ENCODE measurements at regions not wholly inside any gene's neighbourhood (a gene's known extent, or its start where the extent isn't known, plus 50 kb on each side); places are given as distances from the start of the nearest gene placed in this dataset.

- DNase-seq, result peak in 1 of 42 donors; percentile 24
- intact Hi-C loops (cut with DNase I), result no loop called here
These were observed 215.5 kb downstream of the INHBA start for GRCh38 chr7:41487229-41487940.

GRCh38 chr7:41481353-41481752 lies 221.5 kb downstream of the INHBA start:
- intact Hi-C loops (cut with DNase I), result no loop called here
- DNase-seq, result no peak

GRCh38 chr7:41478187-41478586 lies 224.7 kb downstream of the INHBA start:
- no peak for DNase-seq
- intact Hi-C loops (cut with DNase I), result no loop called here

DNA sequence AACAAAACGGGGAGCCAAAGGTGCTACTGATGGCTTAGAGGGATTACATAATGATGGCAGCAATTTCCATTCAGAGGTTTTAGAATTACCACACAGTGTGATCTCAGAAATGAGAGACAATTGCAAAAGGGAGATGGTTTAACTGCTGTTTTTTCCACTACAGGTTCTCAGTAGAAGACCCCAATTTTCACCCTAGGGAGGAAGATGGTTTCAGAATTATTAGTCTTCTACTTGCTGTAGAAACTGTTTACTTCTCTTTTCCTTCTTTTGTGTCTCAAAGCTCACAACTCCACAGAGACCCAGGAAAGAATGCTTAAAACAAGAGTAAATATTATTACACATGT lies 226.5 kb downstream of the INHBA start:
- DNase-seq, result no peak

GRCh38 chr7:41475801-41476459 lies 227.0 kb downstream of the INHBA start:
- DNase-seq, result no peak
- intact Hi-C loops (cut with DNase I), result no loop called here

More for the DNA sequence above, 226.5 kb downstream of the INHBA start:
- intact Hi-C loops (cut with DNase I), result no loop called here

DNA sequence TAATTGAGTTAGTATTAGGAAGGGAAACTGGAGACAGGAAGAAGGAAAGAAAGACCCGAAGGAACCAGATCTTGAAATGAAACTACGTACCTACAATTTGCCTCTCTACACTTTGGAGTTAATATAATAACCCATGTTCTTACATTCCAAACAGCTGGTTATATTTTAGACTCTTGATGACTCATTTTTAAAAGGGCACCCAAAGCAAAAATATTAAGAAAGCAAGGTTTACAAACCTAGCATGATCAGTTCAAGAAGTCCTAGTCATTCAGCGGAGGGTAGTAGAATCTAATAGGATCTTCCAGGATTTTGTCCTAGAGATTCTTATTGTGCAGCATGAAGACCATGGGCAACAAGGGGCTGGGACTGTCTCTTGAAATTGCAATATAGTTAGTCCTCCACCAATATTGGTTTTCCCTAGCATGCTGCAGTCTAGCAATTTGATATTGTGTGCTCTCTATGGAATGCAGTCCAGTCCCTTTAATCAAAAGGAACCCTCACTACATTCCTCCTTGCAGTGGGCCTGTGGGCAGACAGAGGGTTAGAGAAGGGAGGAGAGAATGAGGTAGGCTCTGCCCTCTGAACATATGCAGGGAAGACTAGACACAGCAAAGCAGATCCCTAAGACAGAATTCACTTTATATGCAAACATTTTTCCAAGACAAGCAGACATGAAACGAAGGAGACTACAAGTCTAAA lies 230.3 kb downstream of the INHBA start:
- intact Hi-C loops (cut with DNase I), result no loop called here
- DNase-seq, result no peak

- intact Hi-C loops (cut with DNase I), result no loop called here
- no peak for DNase-seq
These were observed 232.8 kb downstream of the INHBA start for GRCh38 chr7:41470081-41470480.

GRCh38 chr7:41467596-41467995 lies 235.3 kb downstream of the INHBA start:
- intact Hi-C loops (cut with DNase I), result no loop called here
- no peak for DNase-seq

DNA sequence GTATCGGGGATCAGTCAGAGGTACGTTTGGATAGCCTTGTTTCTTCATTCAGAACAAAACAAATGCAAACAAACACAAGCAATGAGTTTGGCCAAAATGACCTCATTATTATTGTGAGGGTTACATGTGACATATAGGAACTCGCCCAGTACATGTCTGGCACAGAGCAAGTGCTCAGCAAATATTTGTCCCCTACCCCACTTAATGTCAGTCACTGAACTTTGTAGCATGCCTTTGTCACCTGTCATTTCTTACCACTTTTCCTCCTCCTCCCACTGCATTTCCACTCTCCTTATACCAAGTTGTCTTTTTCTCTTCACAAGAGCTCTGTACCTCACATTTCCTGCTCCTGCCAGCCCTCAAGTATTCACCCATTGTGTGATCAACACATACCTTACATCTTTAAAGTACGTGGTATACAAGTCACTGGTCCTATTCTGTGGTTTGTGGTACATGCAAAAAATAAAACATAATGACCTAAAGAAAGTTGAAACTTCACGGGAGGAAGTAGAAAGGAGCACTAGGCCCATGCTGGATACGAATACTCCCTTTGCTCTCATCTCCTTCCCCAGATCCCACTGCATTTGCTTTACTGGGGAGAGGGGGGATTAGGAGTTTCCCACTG lies 236.0 kb downstream of the INHBA start:
- DNase-seq, result no peak
- intact Hi-C loops (cut with DNase I), result no loop called here

DNA sequence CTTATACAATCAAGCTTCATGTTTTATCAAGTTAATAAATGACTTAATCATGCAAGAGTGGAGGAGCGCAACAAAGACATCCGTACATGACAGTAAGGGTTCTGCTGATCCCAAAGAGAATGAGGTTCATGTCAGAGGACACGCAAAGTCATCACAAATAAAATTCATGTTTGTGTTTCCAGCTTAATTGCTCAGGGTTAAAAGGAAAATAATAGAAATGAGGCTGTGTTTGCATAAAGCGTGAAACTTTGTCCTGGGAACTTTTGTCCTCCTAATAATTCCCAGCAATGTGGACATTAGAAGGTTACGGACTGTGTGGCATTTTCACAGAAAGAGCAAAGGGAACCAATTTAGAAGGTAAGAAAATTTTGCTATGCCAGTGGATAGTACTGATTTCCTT lies 237.3 kb downstream of the INHBA start:
- no peak for DNase-seq
- intact Hi-C loops (cut with DNase I), result no loop called here

GRCh38 chr7:41463770-41464470 lies 239.0 kb downstream of the INHBA start:
- intact Hi-C loops (cut with DNase I), result no loop called here

DNA sequence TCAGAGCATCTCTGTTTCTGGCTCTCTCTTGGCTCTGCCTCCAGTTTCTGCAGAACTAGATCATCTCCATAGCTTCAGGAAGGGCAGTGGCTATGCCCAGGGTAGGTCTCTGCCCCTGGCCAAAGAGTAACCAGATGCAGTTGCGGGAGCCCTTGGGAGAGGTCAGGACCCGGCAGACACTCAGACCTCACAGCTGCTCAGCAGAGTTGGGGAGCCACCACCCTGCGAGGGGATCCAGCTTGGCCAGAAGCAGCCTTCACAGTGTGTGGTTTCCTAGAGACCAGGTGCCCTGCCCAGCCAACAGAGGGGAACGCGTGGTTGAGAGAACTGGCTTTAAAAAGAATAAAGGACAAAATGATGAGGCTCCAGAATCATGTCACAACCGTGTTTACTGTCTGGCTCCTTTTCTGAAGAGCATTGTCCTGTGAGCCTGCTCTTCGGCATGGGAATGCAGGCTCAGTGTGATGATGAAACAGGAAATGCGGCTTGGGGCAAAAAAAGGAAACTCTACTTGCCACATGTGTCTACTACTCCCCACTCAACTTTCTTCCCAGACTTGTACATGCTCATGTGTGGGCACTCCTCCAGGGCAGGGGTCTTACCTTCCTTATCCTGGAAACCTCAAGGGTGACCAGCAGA lies 243.1 kb downstream of the INHBA start:
- DNase-seq, result peak in 5 of 42 donors; percentile 3 to 42 (median 17)
- intact Hi-C loops (cut with DNase I), result no loop called here

More at GRCh38 chr7:41463770-41464470, 239.0 kb downstream of the INHBA start:
- no peak for DNase-seq

GRCh38 chr7:41459183-41459582 lies 243.7 kb downstream of the INHBA start:
- peak in 7 of 42 donors; percentile 12 to 28 (median 21) for DNase-seq
- intact Hi-C loops (cut with DNase I), result no loop called here

- DNase-seq, result no peak
- intact Hi-C loops (cut with DNase I), result no loop called here
These were observed 245.0 kb downstream of the INHBA start for GRCh38 chr7:41457832-41458437.

- DNase-seq, result no peak
- intact Hi-C loops (cut with DNase I), result no loop called here
These were observed 251.1 kb downstream of the INHBA start for GRCh38 chr7:41451826-41452225.

- intact Hi-C loops (cut with DNase I), result no loop called here
- no peak for DNase-seq
These were observed 253.2 kb downstream of the INHBA start for GRCh38 chr7:41449694-41450093.

DNA sequence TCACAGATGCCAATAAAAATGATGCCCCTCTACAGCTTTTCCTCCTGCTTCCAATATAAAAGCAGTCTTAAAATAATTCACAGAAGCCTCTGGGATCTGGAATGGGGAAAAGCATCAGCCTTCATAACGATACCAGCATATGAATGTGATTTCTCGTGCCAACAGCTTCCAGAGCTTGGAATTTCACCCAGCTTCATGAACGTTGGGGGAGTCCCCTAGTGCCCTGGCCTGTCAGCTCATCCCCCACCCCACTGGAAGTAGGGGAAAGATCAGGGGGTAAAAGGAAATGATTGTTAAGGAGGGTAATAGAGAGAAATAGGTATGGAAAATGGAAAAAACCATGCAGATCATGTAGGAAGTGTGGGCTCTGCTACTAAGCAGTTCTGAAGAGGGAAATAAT lies 253.6 kb downstream of the INHBA start:
- intact Hi-C loops (cut with DNase I), result no loop called here
- DNase-seq, result no peak

GRCh38 chr7:41448104-41448503 lies 254.8 kb downstream of the INHBA start:
- intact Hi-C loops (cut with DNase I), result no loop called here
- DNase-seq, result no peak

All from head of caudate nucleus (tissue), 42 donors.